ENCODE measurements at regions not wholly inside any gene's neighbourhood (a gene's known extent, or its start where the extent isn't known, plus 50 kb on each side); places are given as distances from the start of the nearest gene placed in this dataset.

- TF ChIP-seq, protein P1, sequence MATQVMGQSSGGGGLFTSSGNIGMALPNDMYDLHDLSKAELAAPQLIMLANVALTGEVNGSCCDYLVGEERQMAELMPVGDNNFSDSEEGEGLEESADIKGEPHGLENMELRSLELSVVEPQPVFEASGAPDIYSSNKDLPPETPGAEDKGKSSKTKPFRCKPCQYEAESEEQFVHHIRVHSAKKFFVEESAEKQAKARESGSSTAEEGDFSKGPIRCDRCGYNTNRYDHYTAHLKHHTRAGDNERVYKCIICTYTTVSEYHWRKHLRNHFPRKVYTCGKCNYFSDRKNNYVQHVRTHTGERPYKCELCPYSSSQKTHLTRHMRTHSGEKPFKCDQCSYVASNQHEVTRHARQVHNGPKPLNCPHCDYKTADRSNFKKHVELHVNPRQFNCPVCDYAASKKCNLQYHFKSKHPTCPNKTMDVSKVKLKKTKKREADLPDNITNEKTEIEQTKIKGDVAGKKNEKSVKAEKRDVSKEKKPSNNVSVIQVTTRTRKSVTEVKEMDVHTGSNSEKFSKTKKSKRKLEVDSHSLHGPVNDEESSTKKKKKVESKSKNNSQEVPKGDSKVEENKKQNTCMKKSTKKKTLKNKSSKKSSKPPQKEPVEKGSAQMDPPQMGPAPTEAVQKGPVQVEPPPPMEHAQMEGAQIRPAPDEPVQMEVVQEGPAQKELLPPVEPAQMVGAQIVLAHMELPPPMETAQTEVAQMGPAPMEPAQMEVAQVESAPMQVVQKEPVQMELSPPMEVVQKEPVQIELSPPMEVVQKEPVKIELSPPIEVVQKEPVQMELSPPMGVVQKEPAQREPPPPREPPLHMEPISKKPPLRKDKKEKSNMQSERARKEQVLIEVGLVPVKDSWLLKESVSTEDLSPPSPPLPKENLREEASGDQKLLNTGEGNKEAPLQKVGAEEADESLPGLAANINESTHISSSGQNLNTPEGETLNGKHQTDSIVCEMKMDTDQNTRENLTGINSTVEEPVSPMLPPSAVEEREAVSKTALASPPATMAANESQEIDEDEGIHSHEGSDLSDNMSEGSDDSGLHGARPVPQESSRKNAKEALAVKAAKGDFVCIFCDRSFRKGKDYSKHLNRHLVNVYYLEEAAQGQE (IDR thresholded peaks at IDR 0.05; ENCODE audit: unreplicated experiment), result no peak
- TF ChIP-seq JUNB (IDR thresholded peaks at IDR 0.05; ENCODE audit: unreplicated experiment) (no peak), ZNF331 (CRISPR knock-in tag; IDR thresholded peaks at IDR 0.05; ENCODE audit: low read depth) (no peak), CREB1 (CRISPR knock-in tag; IDR thresholded peaks at IDR 0.05; ENCODE audit: low read depth) (no peak)
- TF ChIP-seq, protein P2, sequence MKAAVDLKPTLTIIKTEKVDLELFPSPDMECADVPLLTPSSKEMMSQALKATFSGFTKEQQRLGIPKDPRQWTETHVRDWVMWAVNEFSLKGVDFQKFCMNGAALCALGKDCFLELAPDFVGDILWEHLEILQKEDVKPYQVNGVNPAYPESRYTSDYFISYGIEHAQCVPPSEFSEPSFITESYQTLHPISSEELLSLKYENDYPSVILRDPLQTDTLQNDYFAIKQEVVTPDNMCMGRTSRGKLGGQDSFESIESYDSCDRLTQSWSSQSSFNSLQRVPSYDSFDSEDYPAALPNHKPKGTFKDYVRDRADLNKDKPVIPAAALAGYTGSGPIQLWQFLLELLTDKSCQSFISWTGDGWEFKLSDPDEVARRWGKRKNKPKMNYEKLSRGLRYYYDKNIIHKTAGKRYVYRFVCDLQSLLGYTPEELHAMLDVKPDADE (IDR thresholded peaks at IDR 0.05), result no peak
Measured at GRCh38 chr10:105605918-105606317, 964.8 kb downstream of the SORCS3 start (continued).

DNA sequence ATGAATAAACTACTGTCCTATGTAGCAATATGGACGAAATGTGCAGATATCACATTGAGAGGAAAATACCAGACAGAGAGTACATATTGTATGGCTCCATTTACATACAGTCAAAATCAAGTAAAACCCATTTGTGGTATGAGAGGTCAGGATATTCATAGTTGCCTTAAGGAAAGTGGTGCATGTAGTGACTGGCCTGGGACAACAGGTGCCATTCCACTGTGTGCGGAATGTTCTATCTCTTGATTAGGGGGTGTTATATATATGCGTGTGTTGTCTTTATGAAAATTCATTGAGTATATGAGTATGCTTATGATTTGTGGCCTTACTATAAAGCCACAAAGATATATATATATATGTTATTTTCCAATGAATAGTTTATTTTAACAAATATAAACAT lies 964.0 kb downstream of the SORCS3 start:
- H3K79me2 ChIP-seq (replicated peaks; ENCODE audit: insufficient read depth), result no peaks in the 10 kb centered on the region
- H3K27me3 ChIP-seq (ENCODE audit: insufficient read depth), result no peaks in the 10 kb centered on the region
- H3K4me1 ChIP-seq (ENCODE audit: insufficient read depth), result peaks cover 13% of the 10 kb centered on the region
- H3K9me2 ChIP-seq (ENCODE audit: insufficient read depth), result no peaks in the 10 kb centered on the region
- H3K4me3 Mint-ChIP-seq, result no peak overlapping the region
- H3K9me3 Mint-ChIP-seq, result peaks cover 5% of the 10 kb centered on the region
- no peaks in the 10 kb centered on the region for H3K27me3 Mint-ChIP-seq (ENCODE audit: insufficient read depth, low read depth, poor library complexity)
- H3F3A ChIP-seq (replicated peaks; ENCODE audit: low read depth), result no peaks in the 10 kb centered on the region
- H3K36me3 Mint-ChIP-seq (ENCODE audit: low read depth), result peaks cover 4% of the 10 kb centered on the region; the same call in 1 of the 3 replicates
- no peak for ATAC-seq
- no peaks in the 10 kb centered on the region for H4K20me1 ChIP-seq (replicated peaks; ENCODE audit: insufficient read depth)
- H3K27ac ChIP-seq (ENCODE audit: low read depth), result no peak overlapping the region
- H3K4me2 ChIP-seq, result no peak overlapping the region
- no peaks in the 10 kb centered on the region for H3K36me3 ChIP-seq (ENCODE audit: insufficient read depth)
- H3K27ac Mint-ChIP-seq, result no peak overlapping the region
- H3K4me1 Mint-ChIP-seq, result peaks cover 7% of the 10 kb centered on the region
- no peak overlapping the region for H3K4me3 ChIP-seq
- no peak for DNase-seq (ENCODE audit: low spot score)
- no peak overlapping the region for H2AFZ ChIP-seq
- no peak for TF ChIP-seq ZNF331 (CRISPR knock-in tag; IDR thresholded peaks at IDR 0.05; ENCODE audit: low read depth)
- TF ChIP-seq STAT1 (IDR thresholded peaks at IDR 0.05; ENCODE audit: unreplicated experiment), result no peak
- TF ChIP-seq, protein P1 (IDR thresholded peaks at IDR 0.05; ENCODE audit: unreplicated experiment), result no peak
- no peak for TF ChIP-seq POLR2AphosphoS5 (IDR thresholded peaks at IDR 0.05; ENCODE audit: low read depth)
- no peak for TF ChIP-seq JUNB (IDR thresholded peaks at IDR 0.05; ENCODE audit: unreplicated experiment)
- TF ChIP-seq NANOG (IDR thresholded peaks at IDR 0.05; ENCODE audit: borderline replicate concordance), result no peak
- TF ChIP-seq, protein P3, sequence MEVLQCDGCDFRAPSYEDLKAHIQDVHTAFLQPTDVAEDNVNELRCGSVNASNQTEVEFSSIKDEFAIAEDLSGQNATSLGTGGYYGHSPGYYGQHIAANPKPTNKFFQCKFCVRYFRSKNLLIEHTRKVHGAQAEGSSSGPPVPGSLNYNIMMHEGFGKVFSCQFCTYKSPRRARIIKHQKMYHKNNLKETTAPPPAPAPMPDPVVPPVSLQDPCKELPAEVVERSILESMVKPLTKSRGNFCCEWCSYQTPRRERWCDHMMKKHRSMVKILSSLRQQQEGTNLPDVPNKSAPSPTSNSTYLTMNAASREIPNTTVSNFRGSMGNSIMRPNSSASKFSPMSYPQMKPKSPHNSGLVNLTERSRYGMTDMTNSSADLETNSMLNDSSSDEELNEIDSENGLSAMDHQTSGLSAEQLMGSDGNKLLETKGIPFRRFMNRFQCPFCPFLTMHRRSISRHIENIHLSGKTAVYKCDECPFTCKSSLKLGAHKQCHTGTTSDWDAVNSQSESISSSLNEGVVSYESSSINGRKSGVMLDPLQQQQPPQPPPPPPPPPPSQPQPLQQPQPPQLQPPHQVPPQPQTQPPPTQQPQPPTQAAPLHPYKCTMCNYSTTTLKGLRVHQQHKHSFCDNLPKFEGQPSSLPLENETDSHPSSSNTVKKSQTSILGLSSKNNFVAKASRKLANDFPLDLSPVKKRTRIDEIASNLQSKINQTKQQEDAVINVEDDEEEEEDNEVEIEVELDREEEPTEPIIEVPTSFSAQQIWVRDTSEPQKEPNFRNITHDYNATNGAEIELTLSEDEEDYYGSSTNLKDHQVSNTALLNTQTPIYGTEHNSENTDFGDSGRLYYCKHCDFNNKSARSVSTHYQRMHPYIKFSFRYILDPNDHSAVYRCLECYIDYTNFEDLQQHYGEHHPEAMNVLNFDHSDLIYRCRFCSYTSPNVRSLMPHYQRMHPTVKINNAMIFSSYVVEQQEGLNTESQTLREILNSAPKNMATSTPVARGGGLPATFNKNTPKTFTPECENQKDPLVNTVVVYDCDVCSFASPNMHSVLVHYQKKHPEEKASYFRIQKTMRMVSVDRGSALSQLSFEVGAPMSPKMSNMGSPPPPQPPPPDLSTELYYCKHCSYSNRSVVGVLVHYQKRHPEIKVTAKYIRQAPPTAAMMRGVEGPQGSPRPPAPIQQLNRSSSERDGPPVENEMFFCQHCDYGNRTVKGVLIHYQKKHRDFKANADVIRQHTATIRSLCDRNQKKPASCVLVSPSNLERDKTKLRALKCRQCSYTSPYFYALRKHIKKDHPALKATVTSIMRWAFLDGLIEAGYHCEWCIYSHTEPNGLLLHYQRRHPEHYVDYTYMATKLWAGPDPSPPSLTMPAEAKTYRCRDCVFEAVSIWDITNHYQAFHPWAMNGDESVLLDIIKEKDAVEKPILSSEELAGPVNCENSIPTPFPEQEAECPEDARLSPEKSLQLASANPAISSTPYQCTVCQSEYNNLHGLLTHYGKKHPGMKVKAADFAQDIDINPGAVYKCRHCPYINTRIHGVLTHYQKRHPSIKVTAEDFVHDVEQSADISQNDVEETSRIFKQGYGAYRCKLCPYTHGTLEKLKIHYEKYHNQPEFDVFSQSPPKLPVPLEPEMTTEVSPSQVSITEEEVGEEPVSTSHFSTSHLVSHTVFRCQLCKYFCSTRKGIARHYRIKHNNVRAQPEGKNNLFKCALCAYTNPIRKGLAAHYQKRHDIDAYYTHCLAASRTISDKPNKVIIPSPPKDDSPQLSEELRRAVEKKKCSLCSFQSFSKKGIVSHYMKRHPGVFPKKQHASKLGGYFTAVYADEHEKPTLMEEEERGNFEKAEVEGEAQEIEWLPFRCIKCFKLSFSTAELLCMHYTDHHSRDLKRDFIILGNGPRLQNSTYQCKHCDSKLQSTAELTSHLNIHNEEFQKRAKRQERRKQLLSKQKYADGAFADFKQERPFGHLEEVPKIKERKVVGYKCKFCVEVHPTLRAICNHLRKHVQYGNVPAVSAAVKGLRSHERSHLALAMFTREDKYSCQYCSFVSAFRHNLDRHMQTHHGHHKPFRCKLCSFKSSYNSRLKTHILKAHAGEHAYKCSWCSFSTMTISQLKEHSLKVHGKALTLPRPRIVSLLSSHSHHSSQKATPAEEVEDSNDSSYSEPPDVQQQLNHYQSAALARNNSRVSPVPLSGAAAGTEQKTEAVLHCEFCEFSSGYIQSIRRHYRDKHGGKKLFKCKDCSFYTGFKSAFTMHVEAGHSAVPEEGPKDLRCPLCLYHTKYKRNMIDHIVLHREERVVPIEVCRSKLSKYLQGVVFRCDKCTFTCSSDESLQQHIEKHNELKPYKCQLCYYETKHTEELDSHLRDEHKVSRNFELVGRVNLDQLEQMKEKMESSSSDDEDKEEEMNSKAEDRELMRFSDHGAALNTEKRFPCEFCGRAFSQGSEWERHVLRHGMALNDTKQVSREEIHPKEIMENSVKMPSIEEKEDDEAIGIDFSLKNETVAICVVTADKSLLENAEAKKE (CRISPR knock-in tag; IDR thresholded peaks at IDR 0.05), result no peak
- TF ChIP-seq, protein P2 (IDR thresholded peaks at IDR 0.05), result no peak

All from GM23338 (cell line).